AG09309 (cell line): ENCODE measurements at regions not wholly inside any gene's neighbourhood (a gene's known extent, or its start where the extent isn't known, plus 50 kb on each side); places are given as distances from the start of the nearest gene placed in this dataset.

Experiments used
- DNase-seq: peaks from one replicate; pipeline ENCODE4 v3.0.0-alpha.2; 2010; ENCODE audit warnings: low read depth
- H3K4me3 ChIP-seq: 2 replicates; pipeline ENCODE4 v1.5.1; 2011; ENCODE audit warnings: mild to moderate bottlenecking, low read depth, low read length, moderate library complexity; ENCODE audit not compliant: control insufficient read depth
- CTCF ChIP-seq: IDR thresholded peaks from 2 replicates; pipeline ENCODE4 v1.5.1; 2011; ENCODE audit warnings: mild to moderate bottlenecking, low read depth, low read length, inconsistent platforms; ENCODE audit not compliant: insufficient read depth, control insufficient read depth; ENCODE audit errors: missing control alignments

DNA sequence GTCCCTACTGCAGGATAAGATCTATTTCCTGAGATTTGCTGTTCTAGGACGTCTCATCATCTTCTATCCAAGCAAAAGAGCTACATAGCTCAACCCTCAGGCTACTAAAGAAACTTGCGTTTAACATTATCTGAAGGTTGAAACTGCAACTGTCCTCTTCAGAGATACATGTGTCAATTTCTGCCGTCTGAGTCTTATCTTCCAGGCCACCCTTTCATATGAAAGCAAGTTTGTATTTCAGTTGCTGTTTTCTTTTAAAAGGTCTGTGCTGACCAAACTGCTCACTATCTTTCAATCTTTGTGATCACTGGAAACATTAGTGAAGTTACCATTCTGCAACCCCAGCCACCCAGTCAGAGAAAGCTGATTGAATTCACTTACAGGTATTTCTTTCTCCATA is 108.6 kb upstream of the RAB3GAP2 start:
- H3K4me3 ChIP-seq = no peak overlapping the region
- no peak for TF ChIP-seq CTCF
- DNase-seq = no peak

DNA sequence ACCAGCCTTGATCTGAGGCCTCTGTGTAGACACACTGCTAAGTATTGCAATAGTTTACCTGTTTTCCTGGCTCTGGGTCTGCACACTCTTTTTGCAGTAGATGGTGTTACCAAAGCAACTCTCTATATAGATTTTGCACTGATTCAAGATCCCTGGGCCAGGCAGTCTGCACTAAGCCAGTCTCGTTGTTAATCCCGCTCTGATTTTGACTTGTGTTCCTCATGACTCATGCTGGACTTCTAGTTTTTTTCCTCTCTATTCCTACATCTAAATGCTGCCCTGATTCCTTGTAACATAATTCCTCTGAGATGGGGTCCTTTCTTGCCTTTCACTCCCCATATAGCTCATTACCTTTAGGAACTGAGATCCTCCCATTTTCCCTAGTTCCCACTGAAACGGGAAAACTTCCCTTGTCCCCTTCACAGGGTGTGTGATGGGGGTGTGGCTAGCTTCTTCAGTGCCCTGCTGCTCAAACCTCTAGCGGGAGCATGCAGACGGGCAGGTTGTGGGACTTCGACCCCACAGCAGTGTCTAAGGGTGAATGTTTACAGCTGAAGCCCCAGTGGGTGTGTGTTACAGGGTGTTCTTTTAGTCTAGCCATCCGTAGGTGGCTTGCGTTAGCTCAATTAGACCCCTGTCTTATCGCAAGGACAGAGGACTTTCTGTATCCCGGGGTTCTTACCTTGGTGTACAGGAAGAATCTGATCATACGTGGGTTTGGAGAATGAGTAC is 106.5 kb upstream of the RAB3GAP2 start:
- no peak overlapping the region for H3K4me3 ChIP-seq
- no peak for DNase-seq
- no peak for TF ChIP-seq CTCF

GRCh38 chr1:220375715-220376114 is 103.5 kb upstream of the RAB3GAP2 start:
- no peak for DNase-seq
- H3K4me3 ChIP-seq = no peak overlapping the region
- TF ChIP-seq CTCF = no peak

DNA sequence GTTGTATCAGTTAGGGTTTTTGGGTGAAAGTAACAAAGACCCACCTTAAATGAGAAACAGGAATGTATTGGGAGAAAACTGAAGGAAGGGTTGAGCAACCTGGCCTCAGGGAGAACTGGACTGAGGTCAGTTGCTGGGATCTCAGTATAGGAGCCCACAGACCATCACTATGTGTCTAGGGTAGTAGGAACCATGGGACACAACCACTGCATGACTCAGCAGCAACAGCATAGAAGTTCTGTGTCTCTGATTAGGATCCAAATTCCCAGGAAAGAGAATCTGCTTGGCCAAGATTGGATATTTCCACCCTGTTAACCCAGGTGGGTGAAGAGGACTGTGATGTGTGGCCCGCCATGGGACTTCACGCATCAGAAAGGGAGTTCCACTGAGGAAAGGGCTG is 102.2 kb upstream of the RAB3GAP2 start:
- DNase-seq = no peak
- no peak overlapping the region for H3K4me3 ChIP-seq
- no peak for TF ChIP-seq CTCF

DNA sequence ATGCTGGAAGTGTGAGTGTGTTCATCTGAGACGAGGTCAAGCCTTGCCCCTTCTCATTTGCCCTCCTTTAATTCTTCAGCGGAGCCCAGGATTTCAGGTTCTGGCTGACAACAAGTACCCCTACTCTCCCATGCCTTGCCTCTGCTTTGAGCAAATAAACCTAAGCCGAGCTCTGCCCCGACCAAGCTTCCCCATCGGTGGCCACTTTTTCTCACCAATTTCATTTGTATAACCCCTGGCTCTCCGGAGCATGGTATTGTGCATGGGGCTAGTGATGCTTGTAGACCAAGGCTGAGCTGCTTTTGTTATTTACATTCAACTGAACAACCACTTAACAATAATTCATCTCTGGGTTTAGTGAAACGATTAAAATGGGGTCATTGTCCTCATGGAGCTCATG is 100.2 kb upstream of the RAB3GAP2 start:
- no peak for DNase-seq
- no peak for TF ChIP-seq CTCF
- no peak overlapping the region for H3K4me3 ChIP-seq

DNA sequence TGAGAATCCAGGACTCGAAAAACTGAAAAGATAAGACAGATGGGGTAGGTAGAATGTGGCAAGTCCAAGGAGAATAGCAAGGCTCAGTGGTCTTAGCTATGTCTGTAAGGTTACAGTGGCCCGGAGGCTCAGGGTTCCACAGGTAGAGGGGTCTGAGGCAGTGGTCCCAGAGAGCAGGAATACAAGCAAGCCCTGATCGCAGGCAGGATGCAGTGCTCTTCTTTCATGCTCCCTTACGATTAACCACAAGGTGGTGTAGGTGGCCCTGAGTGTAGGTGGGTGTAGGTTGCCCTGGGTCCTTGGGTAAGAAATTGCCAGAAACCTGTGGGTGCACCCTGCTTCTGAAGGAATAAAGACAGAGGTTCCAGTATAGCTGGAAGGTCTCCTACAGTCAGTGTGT is 99.1 kb upstream of the RAB3GAP2 start:
- DNase-seq = no peak
- no peak overlapping the region for H3K4me3 ChIP-seq
- no peak for TF ChIP-seq CTCF
